H9 (cell line): ENCODE measurements at regions not wholly inside any gene's neighbourhood (a gene's known extent, or its start where the extent isn't known, plus 50 kb on each side); places are given as distances from the start of the nearest gene placed in this dataset.

Experiments used
- DNase-seq: peaks from one replicate; pipeline ENCODE4 v3.0.0-alpha.2; 2017
- H2AFZ ChIP-seq: one replicate; pipeline ENCODE4 v1.6.1; 2013; ENCODE audit warnings: mild to moderate bottlenecking, low read length, control low read depth, moderate library complexity
- H2AK5ac ChIP-seq: 2 replicates; pipeline ENCODE4 v1.6.1; 2013; ENCODE audit warnings: low read length, control low read depth, mixed read lengths; ENCODE audit not compliant: insufficient read length
- H2BK120ac ChIP-seq: one replicate; pipeline ENCODE4 v1.6.1; 2013; ENCODE audit warnings: low read depth, mild to moderate bottlenecking, low read length, control low read depth, inconsistent platforms; ENCODE audit not compliant: poor library complexity, severe bottlenecking
- H2BK12ac ChIP-seq: 2 replicates; pipeline ENCODE4 v1.6.1; 2013; ENCODE audit warnings: low read length, control low read depth, mixed read lengths, low read depth; ENCODE audit not compliant: insufficient read length
- H2BK15ac ChIP-seq: 2 replicates; pipeline ENCODE4 v1.6.1; 2013; ENCODE audit warnings: low read depth, low read length, control low read depth
- H2BK20ac ChIP-seq: one replicate; pipeline ENCODE4 v1.6.1; 2013; ENCODE audit warnings: low read depth, mild to moderate bottlenecking, low read length, control low read depth, inconsistent platforms; ENCODE audit not compliant: poor library complexity, severe bottlenecking
- H2BK5ac ChIP-seq: 2 replicates; pipeline ENCODE4 v1.6.1; 2013; ENCODE audit warnings: low read length, control low read depth, mixed read lengths; ENCODE audit not compliant: insufficient read length
- H3K14ac ChIP-seq: 2 replicates; pipeline ENCODE4 v1.6.1; 2013; ENCODE audit warnings: low read length, control low read depth; ENCODE audit not compliant: insufficient read depth
- H3K18ac ChIP-seq: 2 replicates; pipeline ENCODE4 v1.6.1; 2013; ENCODE audit warnings: low read depth, mild to moderate bottlenecking, mixed read lengths, low read length, control low read depth; ENCODE audit not compliant: insufficient read length
- H3K23ac ChIP-seq: 2 replicates; pipeline ENCODE4 v1.6.1; 2013; ENCODE audit warnings: low read length, control low read depth, mixed read lengths, low read depth; ENCODE audit not compliant: insufficient read length
- H3K23me2 ChIP-seq: 2 replicates; pipeline ENCODE4 v1.6.1; 2013; ENCODE audit warnings: low read depth, mild to moderate bottlenecking, mixed read lengths, low read length, control low read depth; ENCODE audit not compliant: insufficient read length, poor library complexity, severe bottlenecking
- H3K27ac ChIP-seq: 2 replicates; pipeline ENCODE4 v1.5.1; 2013; ENCODE audit warnings: low read length, control low read depth, mixed read lengths, low read depth; ENCODE audit not compliant: insufficient read length
- H3K27me3 ChIP-seq: 2 replicates; pipeline ENCODE4 v1.6.1; 2013; ENCODE audit warnings: low read length, control low read depth, inconsistent platforms; ENCODE audit not compliant: insufficient read depth
- H3K4ac ChIP-seq: 2 replicates; pipeline ENCODE4 v1.6.1; 2013; ENCODE audit warnings: low read depth, mild to moderate bottlenecking, control low read depth, inconsistent platforms, low read length, moderate library complexity
- H3K4me1 ChIP-seq: 2 replicates; pipeline ENCODE4 v1.6.1; 2013; ENCODE audit warnings: low read length, control low read depth, inconsistent platforms; ENCODE audit not compliant: insufficient read depth
- H3K4me2 ChIP-seq: 2 replicates; pipeline ENCODE4 v1.6.1; 2013; ENCODE audit warnings: low read length, control low read depth, mixed read lengths; ENCODE audit not compliant: insufficient read length, insufficient read depth
- H3K56ac ChIP-seq: 2 replicates; pipeline ENCODE4 v1.6.1; 2013; ENCODE audit warnings: low read depth, mild to moderate bottlenecking, mixed read lengths, low read length, control low read depth; ENCODE audit not compliant: insufficient read length
- H3K79me1 ChIP-seq: 2 replicates; pipeline ENCODE4 v1.6.1; 2013; ENCODE audit warnings: low read depth, mild to moderate bottlenecking, moderate library complexity, low read length, control low read depth, inconsistent platforms; ENCODE audit not compliant: insufficient read depth, poor library complexity, severe bottlenecking
- H3K79me2 ChIP-seq: 2 replicates; pipeline ENCODE4 v1.6.1; 2013; ENCODE audit warnings: low read length, control low read depth, inconsistent platforms; ENCODE audit not compliant: insufficient read depth
- H3K9ac ChIP-seq: 2 replicates; pipeline ENCODE4 v1.6.1; 2013; ENCODE audit warnings: low read length, control low read depth, mixed read lengths; ENCODE audit not compliant: insufficient read length; ENCODE audit errors: extremely low read depth
- H3K9me3 ChIP-seq: one replicate; pipeline ENCODE4 v1.6.1; 2013; ENCODE audit warnings: low read depth, low read length, inconsistent platforms; ENCODE audit not compliant: control insufficient read depth
- H3T11ph ChIP-seq: one replicate; pipeline ENCODE4 v1.6.1; 2013; ENCODE audit warnings: mild to moderate bottlenecking, low read length, control low read depth, inconsistent platforms
- H4K20me1 ChIP-seq: one replicate; pipeline ENCODE4 v1.6.1; 2013; ENCODE audit not compliant: control insufficient read depth, insufficient read length, insufficient read depth
- H4K5ac ChIP-seq: 2 replicates; pipeline ENCODE4 v1.6.1; 2013; ENCODE audit warnings: low read depth, mild to moderate bottlenecking, mixed read lengths, low read length, control low read depth; ENCODE audit not compliant: insufficient read length
- H4K8ac ChIP-seq: replicated peaks from 2 replicates; pipeline ENCODE4 v1.6.1; 2013; ENCODE audit warnings: low read length, control low read depth, mixed read lengths, low read depth; ENCODE audit not compliant: insufficient read length
- H4K91ac ChIP-seq: 2 replicates; pipeline ENCODE4 v1.6.1; 2013; ENCODE audit warnings: low read depth, mild to moderate bottlenecking, moderate library complexity, mixed read lengths, low read length, control low read depth; ENCODE audit not compliant: insufficient read length
- H3K27ac Mint-ChIP-seq, 3 experiments: 2 replicates in 2 of 3; 3 replicates in 1 of 3; pipeline ENCODE4 v1.8.0; 2020 to 2021; ENCODE audit warnings: mixed read lengths in 3 of 3, mild to moderate bottlenecking in 1 of 3, moderate library complexity in 1 of 3
- H3K27me3 Mint-ChIP-seq: 2 replicates; pipeline ENCODE4 v1.8.0; 2021; ENCODE audit warnings: low read depth, mild to moderate bottlenecking, moderate library complexity, mixed read lengths
- H3K36me3 Mint-ChIP-seq, 3 experiments: 2 replicates in 2 of 3; 3 replicates in 1 of 3; pipeline ENCODE4 v1.8.0; 2020 to 2021; ENCODE audit warnings: low read depth in 3 of 3, mixed read lengths in 3 of 3; ENCODE audit not compliant: insufficient read depth in 1 of 3
- H3K4me1 Mint-ChIP-seq, 2 experiments: 2 replicates each; pipeline ENCODE4 v1.8.0; 2020; ENCODE audit warnings: mixed read lengths in 2 of 2
- H3K4me3 Mint-ChIP-seq, 2 experiments: 2 replicates in 1 of 2; 3 replicates in 1 of 2; pipeline ENCODE4 v1.8.0; 2020 to 2021; ENCODE audit warnings: mild to moderate bottlenecking in 2 of 2, mixed read lengths in 2 of 2, moderate library complexity in 1 of 2
- H3K9me3 Mint-ChIP-seq, 2 experiments: 2 replicates in 1 of 2; 3 replicates in 1 of 2; pipeline ENCODE4 v1.8.0; 2020; ENCODE audit warnings: mild to moderate bottlenecking in 2 of 2, mixed read lengths in 2 of 2, moderate library complexity in 1 of 2
- CTCF ChIP-seq: fragments of 200-600 bp; sonication (generic); conservative IDR thresholded peaks from 3 replicates; pipeline ENCODE4 v1.8.0; 2021; ENCODE audit warnings: antibody characterized with exemption, mild to moderate bottlenecking

DNA sequence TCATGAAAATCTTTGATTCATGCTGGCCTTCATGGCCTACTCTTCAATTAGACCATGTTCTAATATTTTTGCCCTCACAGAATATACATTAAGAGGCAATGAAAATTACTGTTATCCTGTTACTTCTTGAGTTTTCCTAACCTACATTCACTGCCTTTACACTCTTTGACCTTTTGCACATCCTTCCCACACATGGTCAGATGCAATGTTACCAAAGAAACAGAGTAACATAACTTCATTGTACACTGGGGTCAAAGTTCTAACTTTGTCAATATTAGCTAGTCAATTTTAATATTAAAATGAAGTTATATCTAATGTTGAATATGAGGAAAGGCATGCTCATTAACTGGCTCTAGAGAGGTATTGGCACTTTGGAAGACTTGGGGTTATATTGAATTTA, 284.8 kb downstream of the TEX13C start:
- Histone ChIP-seq H4K20me1 (no peaks in the 10 kb centered on the region), H3K79me2 (no peaks in the 10 kb centered on the region), H3K79me1 (no peaks in the 10 kb centered on the region), H4K91ac (no peak overlapping the region), H3T11ph (no peak overlapping the region), H3K4me2 (no peak overlapping the region), H2BK15ac (no peak overlapping the region), H2BK120ac (no peak overlapping the region), H2BK20ac (no peak overlapping the region), H3K27ac (no peak overlapping the region), H3K27me3 (no peaks in the 10 kb centered on the region), H2AK5ac (no peak overlapping the region), H3K4ac (no peak overlapping the region), H3K56ac (no peak overlapping the region), H3K23ac (no peak overlapping the region), H2BK12ac (no peak overlapping the region), H3K9ac (no peak overlapping the region), H2AFZ (no peak overlapping the region), H3K9me3 (no peaks in the 10 kb centered on the region), H3K18ac (no peak overlapping the region), H3K14ac (no peak overlapping the region), H2BK5ac (no peak overlapping the region), H4K8ac (no peak overlapping the region), H3K4me1 (no peaks in the 10 kb centered on the region), H3K23me2 (no peaks in the 10 kb centered on the region), H4K5ac (no peak overlapping the region)
- no peak for TF ChIP-seq CTCF
- H3K27ac Mint-ChIP-seq = no peak overlapping the region
- DNase-seq = no peak
- H3K9me3 Mint-ChIP-seq = peaks cover under 1 to 15% of the 10 kb centered on the region in 2 experiments; a peak in 4 of 5 replicates
- no peak overlapping the region for H3K4me3 Mint-ChIP-seq
- no peaks in the 10 kb centered on the region for H3K27me3 Mint-ChIP-seq
- peaks cover 0 to 1% (median 0%) of the 10 kb centered on the region in 3 experiments; a peak in 2 of 7 replicates for H3K36me3 Mint-ChIP-seq
- no peaks in the 10 kb centered on the region for H3K4me1 Mint-ChIP-seq
